ENCODE measurements at regions not wholly inside any gene's neighbourhood (a gene's known extent, or its start where the extent isn't known, plus 50 kb on each side); places are given as distances from the start of the nearest gene placed in this dataset.

GRCh38 chr1:198040880-198041279, 115.9 kb upstream of the NEK7 start:
- Histone ChIP-seq H3K36me3 (ENCODE audit: insufficient read depth, low read length, poor library complexity, severe bottlenecking) (no peaks in the 10 kb centered on the region), H3K27ac (ENCODE audit: low read depth, low read length, poor library complexity, severe bottlenecking) (no peak overlapping the region), H3K27me3 (replicated peaks; ENCODE audit: insufficient read depth, low read depth, low read length, poor library complexity) (no peaks in the 10 kb centered on the region), H3K4me1 (ENCODE audit: insufficient read depth, low read length, poor library complexity, severe bottlenecking) (no peaks in the 10 kb centered on the region), H3K9me3 (ENCODE audit: low read depth, low read length, poor library complexity, severe bottlenecking) (no peaks in the 10 kb centered on the region), H3K4me3 (ENCODE audit: low read depth, low read length, poor library complexity, severe bottlenecking) (no peak overlapping the region)
- TF ChIP-seq EZH2 (IDR thresholded peaks at IDR 0.05; ENCODE audit: borderline replicate concordance, low read depth, low read length, poor library complexity, severe bottlenecking) (no peak), CTCF (conservative IDR thresholded peaks at IDR 0.05; ENCODE audit: low read depth, low read length) (no peak)
- CTCF ChIA-PET: no interaction called here
- POLR2A ChIA-PET (ENCODE audit: low non-redundant PET): no interaction called here
- intact Hi-C loops (cut with micrococcal nuclease; ENCODE audit: unreplicated experiment): no loop called here
- DNase-seq (ENCODE audit: low spot score): no peak
- no TSS peak for BruUV-seq (replicated peaks)

- ChIA-PET POLR2A (ENCODE audit: low non-redundant PET) (no interaction called here), CTCF (no interaction called here)
- intact Hi-C loops (cut with micrococcal nuclease; ENCODE audit: unreplicated experiment): no loop called here
- Histone ChIP-seq H3K27me3 (replicated peaks; ENCODE audit: insufficient read depth, low read depth, low read length, poor library complexity) (no peaks in the 10 kb centered on the region), H3K4me3 (ENCODE audit: low read depth, low read length, poor library complexity, severe bottlenecking) (no peak overlapping the region), H3K36me3 (ENCODE audit: insufficient read depth, low read length, poor library complexity, severe bottlenecking) (no peaks in the 10 kb centered on the region), H3K27ac (ENCODE audit: low read depth, low read length, poor library complexity, severe bottlenecking) (no peak overlapping the region), H3K9me3 (ENCODE audit: low read depth, low read length, poor library complexity, severe bottlenecking) (no peaks in the 10 kb centered on the region), H3K4me1 (ENCODE audit: insufficient read depth, low read length, poor library complexity, severe bottlenecking) (no peaks in the 10 kb centered on the region)
- BruUV-seq (replicated peaks): no TSS peak
- DNase-seq (ENCODE audit: low spot score): no peak
- TF ChIP-seq EZH2 (IDR thresholded peaks at IDR 0.05; ENCODE audit: borderline replicate concordance, low read depth, low read length, poor library complexity, severe bottlenecking): no peak
- no peak for TF ChIP-seq CTCF (conservative IDR thresholded peaks at IDR 0.05; ENCODE audit: low read depth, low read length)
These were observed 114.6 kb upstream of the NEK7 start for GRCh38 chr1:198042168-198042567.

DNA sequence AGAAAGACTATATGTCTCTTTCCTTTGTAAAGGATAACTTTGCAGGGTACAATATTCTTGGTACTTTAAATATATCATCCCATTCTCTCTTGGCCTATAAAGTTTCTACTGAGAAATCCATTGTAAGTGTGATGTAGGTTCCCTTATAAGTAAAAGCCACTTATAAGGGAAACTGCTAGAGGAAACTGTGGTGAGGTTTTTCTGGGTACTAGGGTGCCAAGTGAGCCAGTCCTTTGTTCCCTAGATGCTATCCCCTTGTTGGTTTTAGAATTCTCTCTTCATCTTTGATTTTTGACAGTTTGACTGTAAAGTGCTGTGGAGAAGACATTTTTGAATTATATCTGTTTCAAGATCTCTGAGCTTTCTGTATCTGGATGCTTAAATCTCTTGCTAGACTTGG, 108.9 kb upstream of the NEK7 start:
- H3K4me3 ChIP-seq (ENCODE audit: low read depth, low read length, poor library complexity, severe bottlenecking): no peak overlapping the region
- BruUV-seq (replicated peaks): no TSS peak
- no peaks in the 10 kb centered on the region for H3K4me1 ChIP-seq (ENCODE audit: insufficient read depth, low read length, poor library complexity, severe bottlenecking)
- ChIA-PET CTCF (no interaction called here), POLR2A (ENCODE audit: low non-redundant PET) (no interaction called here)
- intact Hi-C loops (cut with micrococcal nuclease; ENCODE audit: unreplicated experiment): no loop called here
- no peaks in the 10 kb centered on the region for H3K36me3 ChIP-seq (ENCODE audit: insufficient read depth, low read length, poor library complexity, severe bottlenecking)
- no peak for DNase-seq (ENCODE audit: low spot score)
- TF ChIP-seq CTCF (conservative IDR thresholded peaks at IDR 0.05; ENCODE audit: low read depth, low read length): no peak
- no peak for TF ChIP-seq EZH2 (IDR thresholded peaks at IDR 0.05; ENCODE audit: borderline replicate concordance, low read depth, low read length, poor library complexity, severe bottlenecking)
- H3K27me3 ChIP-seq (replicated peaks; ENCODE audit: insufficient read depth, low read depth, low read length, poor library complexity): no peaks in the 10 kb centered on the region
- H3K27ac ChIP-seq (ENCODE audit: low read depth, low read length, poor library complexity, severe bottlenecking): no peak overlapping the region
- no peaks in the 10 kb centered on the region for H3K9me3 ChIP-seq (ENCODE audit: low read depth, low read length, poor library complexity, severe bottlenecking)
